KBM-7 (cell line): ENCODE measurements at regions not wholly inside any gene's neighbourhood (a gene's known extent, or its start where the extent isn't known, plus 50 kb on each side); places are given as distances from the start of the nearest gene placed in this dataset.
"Not testable (repeated sequence)": the region's sequence is repeated elsewhere in the genome, so short reads cannot be mapped to it uniquely, and the experiment has no call there.

ENCODE experiments used
- DNase-seq: peaks from one replicate; pipeline ENCODE4 v3.0.0-alpha.2; 2015
- in situ Hi-C: fragments of 300-500 bp; cut with MboI; formaldehyde crosslinking; loops from 2 replicates; pipeline ENCODE4 v1.14.3; 2020; ENCODE audit warnings: low sequenced_read_pairs, low pct_unique_long_range_greater_than_20kb, mixed read lengths

DNA sequence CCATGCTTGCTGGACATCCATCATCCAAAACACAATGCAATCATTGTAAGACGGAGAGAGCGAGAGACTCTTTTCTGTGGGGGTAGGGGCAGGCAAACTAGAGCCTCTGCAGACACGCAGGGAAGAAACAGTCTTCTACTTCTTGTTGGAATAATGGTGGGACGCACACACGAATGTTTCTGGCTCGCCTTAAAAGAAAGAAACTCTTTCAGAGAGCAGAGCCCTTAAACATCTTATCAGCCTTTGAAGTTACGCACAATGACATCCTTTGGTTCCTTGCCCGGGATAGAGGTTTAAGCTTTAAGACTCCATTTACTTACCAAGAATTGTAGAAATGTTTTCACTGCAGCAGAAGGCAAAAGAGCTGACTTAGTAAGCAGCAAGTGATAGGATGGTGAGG is 133.8 kb upstream of the FOXN3 start:
- no peak for DNase-seq
- in situ Hi-C loops: no loop called here

DNA sequence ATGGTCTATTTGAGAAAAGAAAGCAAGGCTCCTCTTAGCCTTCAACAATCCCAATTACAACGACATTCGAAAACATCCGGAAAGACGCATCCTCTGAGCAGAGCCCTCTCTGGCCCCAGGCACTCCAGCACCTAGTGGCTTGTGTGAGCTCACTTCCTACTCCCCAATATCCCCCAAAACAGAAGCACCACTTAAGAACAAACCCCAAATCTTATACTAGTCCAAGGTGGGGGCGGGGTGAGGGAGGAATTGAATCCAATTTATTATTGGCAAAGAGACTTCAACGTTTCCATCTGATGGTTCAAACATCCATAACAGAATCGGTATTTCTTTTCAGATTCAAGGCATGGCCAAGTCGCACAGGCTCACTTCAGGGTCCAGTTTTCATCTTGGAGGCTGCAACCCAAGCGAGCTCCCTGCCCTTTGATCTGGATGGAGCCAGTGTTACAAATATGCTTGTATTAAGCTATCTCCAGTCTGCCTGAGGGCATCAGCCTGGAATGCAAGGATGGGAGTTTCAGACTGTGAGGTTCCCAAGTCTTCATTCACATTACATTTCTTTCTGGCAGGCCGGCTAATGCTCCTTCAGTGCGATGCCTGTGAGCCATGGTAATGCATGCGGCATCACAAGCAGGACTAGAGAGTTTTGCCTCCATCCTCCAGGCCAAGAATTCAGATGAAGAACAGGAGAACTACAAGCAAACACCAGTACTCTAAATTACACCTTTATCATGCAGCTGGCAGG is 132.5 kb upstream of the FOXN3 start:
- in situ Hi-C loops: no loop called here
- no peak for DNase-seq

GRCh38 chr14:89547047-89547446 is 130.0 kb upstream of the FOXN3 start:
- in situ Hi-C loops, DNase-seq: not testable (repeated sequence)

DNA sequence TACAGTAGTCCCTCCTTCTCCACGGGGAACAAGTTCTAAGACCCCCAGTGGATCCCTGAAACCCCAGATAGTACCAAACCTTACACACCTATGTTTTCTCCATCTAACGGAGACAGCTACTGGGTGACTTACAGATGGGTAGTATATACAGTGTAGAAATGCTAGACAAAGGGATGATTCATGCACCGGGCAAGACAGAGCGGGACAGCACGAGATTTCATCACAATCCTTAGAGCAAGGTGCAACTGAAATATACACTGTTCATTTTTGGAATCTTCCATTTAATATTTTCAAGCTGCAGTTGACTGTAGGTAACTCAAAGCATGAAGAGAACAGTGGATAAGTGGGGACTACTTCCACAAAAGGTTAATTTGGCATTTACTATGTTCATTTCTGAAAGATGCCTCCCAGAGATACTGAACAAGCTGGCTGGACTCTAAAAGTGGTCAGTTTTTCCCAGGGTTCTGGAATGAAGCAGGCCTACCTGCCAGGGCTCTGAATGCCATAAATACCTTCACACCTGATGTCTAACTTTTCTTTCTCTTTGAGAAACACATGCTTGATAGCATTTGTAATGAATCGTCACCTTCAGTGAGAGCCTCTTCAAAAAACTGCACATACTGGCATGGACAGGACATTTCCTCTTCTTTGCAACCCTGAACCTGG is 127.7 kb upstream of the FOXN3 start:
- no peak for DNase-seq

DNA sequence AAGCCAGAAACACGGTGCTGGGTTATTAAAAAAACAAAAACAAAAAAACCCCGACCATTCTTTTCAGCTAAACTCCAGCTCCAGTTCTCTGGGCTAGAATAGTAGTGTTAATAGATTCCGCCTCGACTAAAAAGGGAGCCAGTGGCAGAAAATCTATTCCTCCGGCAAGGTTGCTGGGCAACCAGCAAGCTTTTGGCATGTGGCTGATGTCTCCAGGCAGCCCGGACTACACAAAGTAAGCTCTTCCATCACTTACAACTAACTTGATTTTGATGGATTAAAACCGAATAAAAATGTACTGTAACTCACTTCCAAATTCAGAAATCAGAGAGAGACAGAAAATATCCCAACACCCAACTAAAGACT is 126.4 kb upstream of the FOXN3 start:
- in situ Hi-C loops: no loop called here
- DNase-seq: no peak

More for the DNA sequence above, 127.7 kb upstream of the FOXN3 start:
- in situ Hi-C loops: no loop called here

- in situ Hi-C loops: no loop called here
- DNase-seq: no peak
Observed at GRCh38 chr14:89542786-89543424, 125.9 kb upstream of the FOXN3 start.

- in situ Hi-C loops: no loop called here
- no peak for DNase-seq
Observed at GRCh38 chr14:89540830-89541470, 123.9 kb upstream of the FOXN3 start.

DNA sequence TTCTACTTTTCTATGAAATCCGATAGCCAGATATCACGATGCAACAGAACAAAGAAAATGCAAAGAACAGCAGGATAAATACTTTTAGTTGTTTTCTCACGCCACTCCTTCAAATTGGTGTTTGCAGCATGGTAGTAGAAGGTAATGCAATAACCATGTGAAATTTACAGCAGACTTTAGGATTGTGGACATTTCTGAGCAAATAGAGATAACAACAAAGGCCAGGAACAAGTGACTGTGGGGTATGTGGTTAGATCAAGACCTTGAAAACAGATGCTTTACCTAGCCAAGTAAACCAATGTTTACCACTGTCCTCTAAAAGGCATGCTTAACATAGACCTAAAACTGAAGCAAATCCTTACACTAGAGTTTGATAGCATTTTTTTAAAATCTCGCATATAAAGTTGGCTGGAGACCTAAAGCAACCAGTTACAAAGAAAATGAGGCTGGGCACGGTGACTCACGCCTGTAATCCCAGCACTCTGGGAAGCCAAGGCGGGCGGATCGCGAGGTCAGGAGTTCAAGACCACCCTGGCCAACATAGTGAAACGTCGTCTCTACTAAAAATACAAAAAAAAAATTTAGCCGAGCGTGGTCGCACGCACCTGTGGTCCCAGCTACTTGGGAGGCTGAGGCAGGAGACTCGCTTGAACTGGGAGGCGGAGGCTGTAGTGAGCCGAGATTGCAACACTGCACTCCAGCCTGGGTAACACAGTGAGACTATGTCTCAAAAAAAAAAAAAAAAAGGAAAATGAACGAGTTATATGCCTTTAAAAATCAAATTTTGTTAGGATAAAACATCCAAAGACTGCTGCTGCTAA is 123.2 kb upstream of the FOXN3 start:
- in situ Hi-C loops: no loop called here
- no peak for DNase-seq

DNA sequence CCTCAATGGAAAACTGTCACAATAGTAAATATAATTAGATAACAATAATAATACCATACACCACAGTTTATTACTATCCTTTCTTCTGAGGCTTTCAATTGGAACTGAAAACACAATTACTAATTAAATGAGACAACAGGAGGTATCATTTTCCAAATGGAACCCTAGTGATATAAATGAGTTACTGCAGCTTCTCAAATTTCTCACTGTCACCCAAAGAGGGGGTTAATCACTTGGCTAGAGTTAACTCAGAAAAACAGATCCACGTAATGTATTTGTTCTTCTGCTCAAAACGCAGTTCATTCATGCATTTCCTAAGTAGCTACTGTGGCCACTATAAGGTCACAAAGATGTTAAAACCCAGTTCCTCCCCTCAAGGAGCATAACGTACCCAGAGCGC is 120.9 kb upstream of the FOXN3 start:
- no peak for DNase-seq
- in situ Hi-C loops: no loop called here

- in situ Hi-C loops: no loop called here
- no peak for DNase-seq
Observed at GRCh38 chr14:89534902-89535685, 118.1 kb upstream of the FOXN3 start.

DNA sequence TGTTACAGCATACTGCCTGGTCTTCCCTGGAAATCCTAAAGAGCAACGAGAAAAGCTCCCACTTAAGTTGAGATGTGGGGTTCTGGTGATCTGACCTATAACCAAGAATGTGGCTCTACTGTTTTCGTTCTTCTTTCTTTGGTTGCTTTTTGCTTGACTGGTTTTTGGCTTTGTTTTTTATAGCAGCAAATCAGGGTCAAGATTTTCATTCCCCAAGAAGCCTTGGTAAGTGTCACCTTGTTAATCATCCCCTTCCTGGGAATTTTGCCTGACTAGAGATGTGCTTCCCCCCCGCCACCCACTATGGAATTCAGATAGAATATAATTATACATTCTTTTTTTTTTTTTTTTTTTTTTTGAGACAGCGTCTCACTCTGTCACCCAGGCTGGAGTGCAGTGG is 116.7 kb upstream of the FOXN3 start:
- DNase-seq: no peak
- in situ Hi-C loops: no loop called here

- in situ Hi-C loops: no loop called here
- no peak for DNase-seq
Observed at GRCh38 chr14:89533136-89533535, 116.1 kb upstream of the FOXN3 start.

- in situ Hi-C loops: no loop called here
- DNase-seq: no peak
Observed at GRCh38 chr14:89531661-89532335, 114.8 kb upstream of the FOXN3 start.

GRCh38 chr14:89524990-89525667 is 108.1 kb upstream of the FOXN3 start:
- DNase-seq: no peak
- in situ Hi-C loops: no loop called here

GRCh38 chr14:89524412-89524811 is 107.4 kb upstream of the FOXN3 start:
- DNase-seq: no peak
- in situ Hi-C loops: no loop called here

- in situ Hi-C loops: no loop called here
Observed at GRCh38 chr14:89521988-89522387, 105.0 kb upstream of the FOXN3 start.

GRCh38 chr14:89519040-89519439 is 102.0 kb upstream of the FOXN3 start:
- no peak for DNase-seq
- in situ Hi-C loops: no loop called here

More at GRCh38 chr14:89521988-89522387, 105.0 kb upstream of the FOXN3 start:
- no peak for DNase-seq
